GM21786 (cell line): ENCODE measurements at regions not wholly inside any gene's neighbourhood (a gene's known extent, or its start where the extent isn't known, plus 50 kb on each side); places are given as distances from the start of the nearest gene placed in this dataset.
"Not testable (repeated sequence)": the region's sequence is repeated elsewhere in the genome, so short reads cannot be mapped to it uniquely, and the experiment has no call there.

Experiments used
- ATAC-seq: cut with Tn5 transposase; IDR thresholded peaks from one replicate; pipeline ENCODE4 v1.9.1; 2021; ENCODE audit not compliant: unreplicated experiment

- ATAC-seq, result no peak
These were observed 1265.5 kb upstream of the ACVR2A start for GRCh38 chr2:146579147-146579930.

- ATAC-seq, result no peak
These were observed 1268.3 kb upstream of the ACVR2A start for GRCh38 chr2:146576339-146577111.

GRCh38 chr2:146572598-146572997 lies 1272.2 kb upstream of the ACVR2A start:
- ATAC-seq, result no peak

- ATAC-seq, result no peak
These were observed 1282.8 kb upstream of the ACVR2A start for GRCh38 chr2:146561996-146562395.

- no peak for ATAC-seq
These were observed 1297.6 kb upstream of the ACVR2A start for GRCh38 chr2:146547236-146547635.

- no peak for ATAC-seq
These were observed 1300.1 kb upstream of the ACVR2A start for GRCh38 chr2:146544701-146545100.

- ATAC-seq, result no peak
These were observed 1302.9 kb upstream of the ACVR2A start for GRCh38 chr2:146541896-146542295.

GRCh38 chr2:146540271-146540932 lies 1304.4 kb upstream of the ACVR2A start:
- ATAC-seq, result no peak

GRCh38 chr2:146539739-146540138 lies 1305.1 kb upstream of the ACVR2A start:
- ATAC-seq, result not testable (repeated sequence)

- ATAC-seq, result no peak
These were observed 1307.4 kb upstream of the ACVR2A start for GRCh38 chr2:146537477-146537876.

- ATAC-seq, result no peak
These were observed 1312.2 kb upstream of the ACVR2A start for GRCh38 chr2:146532509-146533147.

GRCh38 chr2:146532009-146532408 lies 1312.8 kb upstream of the ACVR2A start:
- no peak for ATAC-seq

- ATAC-seq, result no peak
These were observed 1313.9 kb upstream of the ACVR2A start for GRCh38 chr2:146530886-146531285.

- ATAC-seq, result no peak
These were observed 1317.7 kb upstream of the ACVR2A start for GRCh38 chr2:146527166-146527565.

GRCh38 chr2:146523196-146523595 lies 1321.6 kb upstream of the ACVR2A start:
- no peak for ATAC-seq

GRCh38 chr2:146506851-146507250 lies 1338.0 kb upstream of the ACVR2A start:
- ATAC-seq, result no peak

- ATAC-seq, result no peak
These were observed 1341.5 kb upstream of the ACVR2A start for GRCh38 chr2:146503366-146503765.

- no peak for ATAC-seq
These were observed 1348.6 kb upstream of the ACVR2A start for GRCh38 chr2:146496248-146496647.

- no peak for ATAC-seq
These were observed 1355.4 kb upstream of the ACVR2A start for GRCh38 chr2:146489386-146489785.

- ATAC-seq, result no peak
These were observed 1363.2 kb upstream of the ACVR2A start for GRCh38 chr2:146481629-146482028.

- ATAC-seq, result no peak
These were observed 1367.4 kb upstream of the ACVR2A start for GRCh38 chr2:146477383-146477782.
